ENCODE measurements at regions not wholly inside any gene's neighbourhood (a gene's known extent, or its start where the extent isn't known, plus 50 kb on each side); places are given as distances from the start of the nearest gene placed in this dataset.

DNA sequence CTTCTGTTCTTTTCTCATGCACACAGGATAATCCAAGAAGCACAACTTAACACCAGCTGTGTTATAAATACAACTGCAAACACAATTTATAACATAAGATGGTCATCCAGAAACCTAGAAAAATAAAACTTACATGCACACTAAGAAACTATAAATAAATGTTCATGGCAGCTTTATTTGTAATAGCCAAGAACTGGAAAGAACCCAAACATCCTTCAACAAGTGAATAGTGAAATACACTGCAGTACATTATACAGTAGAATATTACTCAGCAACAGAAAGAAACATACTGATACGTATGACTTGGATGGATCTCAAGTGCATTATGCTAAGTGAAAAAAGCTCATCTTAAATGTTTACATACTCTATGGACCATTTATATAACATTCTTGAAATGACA, 132.7 kb downstream of the SPTSSA start:
- TF ChIP-seq, protein P1, sequence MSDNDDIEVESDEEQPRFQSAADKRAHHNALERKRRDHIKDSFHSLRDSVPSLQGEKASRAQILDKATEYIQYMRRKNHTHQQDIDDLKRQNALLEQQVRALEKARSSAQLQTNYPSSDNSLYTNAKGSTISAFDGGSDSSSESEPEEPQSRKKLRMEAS (IDR thresholded peaks at IDR 0.05; ENCODE audit: insufficient read depth, insufficient read length), result no peak
- TF ChIP-seq POLR2AphosphoS5 (IDR thresholded peaks at IDR 0.05; ENCODE audit: insufficient read depth, low read depth, low read length) (no peak), POLR2A (IDR thresholded peaks at IDR 0.05; ENCODE audit: low read depth, low read length) (no peak), EZH2 (IDR thresholded peaks at IDR 0.05; ENCODE audit: borderline replicate concordance, low read depth, low read length, severe bottlenecking) (no peak)
- TF ChIP-seq, protein P2, sequence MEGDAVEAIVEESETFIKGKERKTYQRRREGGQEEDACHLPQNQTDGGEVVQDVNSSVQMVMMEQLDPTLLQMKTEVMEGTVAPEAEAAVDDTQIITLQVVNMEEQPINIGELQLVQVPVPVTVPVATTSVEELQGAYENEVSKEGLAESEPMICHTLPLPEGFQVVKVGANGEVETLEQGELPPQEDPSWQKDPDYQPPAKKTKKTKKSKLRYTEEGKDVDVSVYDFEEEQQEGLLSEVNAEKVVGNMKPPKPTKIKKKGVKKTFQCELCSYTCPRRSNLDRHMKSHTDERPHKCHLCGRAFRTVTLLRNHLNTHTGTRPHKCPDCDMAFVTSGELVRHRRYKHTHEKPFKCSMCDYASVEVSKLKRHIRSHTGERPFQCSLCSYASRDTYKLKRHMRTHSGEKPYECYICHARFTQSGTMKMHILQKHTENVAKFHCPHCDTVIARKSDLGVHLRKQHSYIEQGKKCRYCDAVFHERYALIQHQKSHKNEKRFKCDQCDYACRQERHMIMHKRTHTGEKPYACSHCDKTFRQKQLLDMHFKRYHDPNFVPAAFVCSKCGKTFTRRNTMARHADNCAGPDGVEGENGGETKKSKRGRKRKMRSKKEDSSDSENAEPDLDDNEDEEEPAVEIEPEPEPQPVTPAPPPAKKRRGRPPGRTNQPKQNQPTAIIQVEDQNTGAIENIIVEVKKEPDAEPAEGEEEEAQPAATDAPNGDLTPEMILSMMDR (IDR thresholded peaks at IDR 0.05; ENCODE audit: extremely low read depth in 1 of 2, insufficient read depth in 1 of 2, low read depth in 1 of 2, low read length in 2 of 2), result no peak

All from endothelial cell of umbilical vein (primary cell).